GM21381 (cell line): ENCODE measurements at regions not wholly inside any gene's neighbourhood (a gene's known extent, or its start where the extent isn't known, plus 50 kb on each side); places are given as distances from the start of the nearest gene placed in this dataset.

Experiments used
- ATAC-seq: cut with Tn5 transposase; IDR thresholded peaks from one replicate; pipeline ENCODE4 v1.9.1; 2021; ENCODE audit warnings: mild to moderate bottlenecking, moderate library complexity; ENCODE audit not compliant: unreplicated experiment

- ATAC-seq: no peak
These were observed 224.1 kb downstream of the BCAT1 start for GRCh38 chr12:24724814-24725213.

GRCh38 chr12:24723759-24724158 lies 225.1 kb downstream of the BCAT1 start:
- ATAC-seq: no peak

GRCh38 chr12:24721191-24721590 lies 227.7 kb downstream of the BCAT1 start:
- ATAC-seq: no peak

- peak; percentile 91 for ATAC-seq
These were observed 229.6 kb downstream of the BCAT1 start for GRCh38 chr12:24719293-24719721.

DNA sequence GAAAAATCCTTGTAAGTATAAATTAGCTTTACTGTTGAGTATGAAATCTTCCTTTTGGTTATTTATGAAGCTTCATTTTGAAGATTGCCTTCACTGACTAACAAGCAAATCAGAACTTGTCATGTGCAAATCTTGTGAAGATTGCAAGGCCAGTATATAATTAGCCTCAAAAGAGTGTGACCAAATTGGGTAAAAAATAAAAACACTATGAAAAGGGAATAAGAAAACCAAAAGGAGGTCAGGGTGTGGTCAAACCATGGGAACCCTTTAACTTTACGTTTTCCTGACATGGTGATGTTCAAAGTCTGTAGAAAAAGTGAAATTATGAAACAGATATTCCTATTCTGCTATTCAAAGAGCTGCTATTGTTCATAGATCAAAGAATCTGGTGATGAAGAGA lies 230.3 kb downstream of the BCAT1 start:
- no peak for ATAC-seq

GRCh38 chr12:24714237-24714636 lies 234.7 kb downstream of the BCAT1 start:
- no peak for ATAC-seq

DNA sequence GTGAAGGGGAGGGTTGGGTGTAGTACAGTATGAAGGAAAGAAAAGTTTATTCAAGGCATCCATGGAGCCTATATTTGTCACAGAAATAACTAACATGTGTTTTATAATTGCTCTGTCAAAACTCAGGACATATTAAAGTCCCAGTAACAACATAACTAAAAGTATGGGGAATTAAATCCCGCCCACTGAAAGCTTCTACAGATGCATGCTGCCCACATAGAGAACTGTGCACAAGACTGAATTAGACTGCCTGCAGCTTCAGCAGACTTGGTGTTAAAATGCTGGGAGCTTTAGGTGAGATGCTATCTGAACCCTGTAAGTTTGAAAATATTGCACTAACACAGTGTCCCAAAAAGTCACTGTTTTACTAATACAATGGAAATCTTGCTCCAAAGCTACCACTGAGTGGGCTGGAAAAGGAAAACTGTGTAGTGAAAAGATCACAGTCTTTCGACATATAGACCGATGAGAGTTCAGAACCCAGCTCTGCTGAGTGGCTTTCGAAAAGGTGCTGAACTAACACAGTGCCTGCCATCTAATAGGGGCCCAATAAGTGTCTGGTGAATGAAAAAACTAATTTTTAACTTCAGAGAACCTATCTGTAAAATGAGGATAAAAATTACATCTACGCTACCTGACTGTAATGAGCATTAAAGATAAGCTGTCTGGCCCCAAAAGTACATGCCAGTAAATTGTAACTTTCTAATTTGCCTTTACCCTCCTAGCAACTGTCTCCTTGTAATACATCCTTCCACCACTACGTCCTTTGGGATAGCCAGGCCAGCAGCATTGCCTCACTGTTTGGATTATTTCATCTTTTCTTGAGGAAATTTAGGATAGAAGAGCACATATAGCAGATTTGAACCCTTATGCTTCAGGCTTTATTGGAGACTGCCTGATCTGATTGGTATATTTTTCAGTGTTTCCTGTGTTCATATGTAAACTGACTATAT lies 237.6 kb downstream of the BCAT1 start:
- no peak for ATAC-seq

DNA sequence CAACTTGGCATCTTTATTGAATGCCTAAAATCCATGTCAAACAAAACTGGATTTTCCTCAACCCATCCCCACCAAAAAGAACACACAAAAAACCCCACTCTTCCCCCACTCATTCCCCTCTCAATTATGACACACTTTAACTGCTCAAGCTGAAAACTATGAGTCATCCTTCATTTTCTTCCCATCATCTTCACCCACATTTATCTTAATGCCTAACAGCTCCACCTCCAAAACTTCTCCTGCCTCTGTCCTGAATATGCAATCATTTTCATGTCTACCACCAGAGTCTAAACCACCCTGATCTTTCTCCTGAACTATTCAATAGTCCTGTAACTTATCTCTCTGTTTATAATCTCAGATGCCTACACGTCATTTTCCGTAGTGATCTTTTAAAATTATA lies 239.7 kb downstream of the BCAT1 start:
- no peak for ATAC-seq

GRCh38 chr12:24708718-24709117 lies 240.2 kb downstream of the BCAT1 start:
- no peak for ATAC-seq

DNA sequence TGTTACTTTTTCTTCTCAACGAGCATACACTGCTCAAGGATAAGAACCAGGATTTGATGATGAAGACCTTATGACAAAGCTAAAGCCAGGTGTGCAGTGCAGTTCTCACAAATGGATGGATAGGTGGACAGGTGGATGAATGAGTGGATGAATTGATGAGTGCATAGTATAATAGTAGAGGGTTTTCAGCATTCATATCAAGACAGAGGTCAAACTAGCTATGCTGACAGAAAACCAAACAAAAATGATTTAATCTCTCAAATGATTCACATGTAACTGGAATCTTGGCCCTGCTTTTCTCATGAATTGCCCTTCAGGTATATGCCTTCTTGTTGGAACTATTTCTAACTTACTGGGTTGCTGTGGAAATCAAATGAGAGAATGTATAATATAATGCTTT lies 240.9 kb downstream of the BCAT1 start:
- ATAC-seq: no peak

- ATAC-seq: no peak
These were observed 241.6 kb downstream of the BCAT1 start for GRCh38 chr12:24707334-24707733.

DNA sequence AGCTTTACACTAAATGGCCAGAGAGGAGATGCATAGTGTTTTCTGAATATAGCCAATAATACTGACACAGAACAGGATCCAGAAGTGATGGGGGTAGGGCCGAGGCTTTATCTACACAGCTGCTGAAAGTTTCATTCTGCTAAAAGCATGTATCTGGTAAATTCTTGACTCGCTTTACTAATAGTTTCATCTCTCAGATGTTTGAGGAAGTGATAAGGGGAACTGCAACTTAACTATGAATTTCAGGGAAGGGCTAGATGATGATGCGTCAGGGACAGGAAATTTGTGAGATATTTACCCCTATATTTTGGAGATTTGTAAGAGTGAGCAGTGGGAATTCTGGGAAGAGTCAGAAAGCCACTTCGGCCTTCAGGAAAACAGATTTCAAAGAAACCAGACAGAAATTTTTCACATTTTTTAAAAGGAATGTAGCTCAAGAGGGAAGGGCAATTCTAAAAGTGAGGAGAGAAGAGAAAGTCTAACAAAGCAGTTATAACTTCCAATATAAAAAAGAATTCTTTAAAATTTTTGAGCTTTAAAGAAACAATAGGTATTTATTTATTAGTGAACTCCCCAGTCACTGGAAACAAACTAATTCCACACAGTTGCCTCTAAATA lies 243.1 kb downstream of the BCAT1 start:
- peak; percentile 98 for ATAC-seq

DNA sequence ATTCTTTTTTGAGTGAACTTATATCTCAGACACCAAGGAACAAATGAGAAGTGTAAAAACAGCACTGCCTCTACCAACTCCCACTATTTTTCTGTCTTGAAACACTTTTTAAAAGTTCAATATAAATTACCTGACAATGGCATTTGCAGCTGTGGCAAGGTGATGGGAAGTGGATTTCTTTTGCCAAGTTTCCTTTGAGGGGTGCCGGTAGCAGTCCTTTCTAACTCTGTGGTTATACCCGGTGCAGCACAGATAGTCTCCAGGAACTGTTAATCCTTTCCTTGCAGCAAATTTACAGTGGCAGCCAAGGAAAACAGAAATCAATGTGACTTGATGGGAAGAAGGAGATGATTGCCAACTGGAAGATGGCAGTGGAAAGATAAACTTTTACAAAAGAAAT lies 243.7 kb downstream of the BCAT1 start:
- no peak for ATAC-seq

DNA sequence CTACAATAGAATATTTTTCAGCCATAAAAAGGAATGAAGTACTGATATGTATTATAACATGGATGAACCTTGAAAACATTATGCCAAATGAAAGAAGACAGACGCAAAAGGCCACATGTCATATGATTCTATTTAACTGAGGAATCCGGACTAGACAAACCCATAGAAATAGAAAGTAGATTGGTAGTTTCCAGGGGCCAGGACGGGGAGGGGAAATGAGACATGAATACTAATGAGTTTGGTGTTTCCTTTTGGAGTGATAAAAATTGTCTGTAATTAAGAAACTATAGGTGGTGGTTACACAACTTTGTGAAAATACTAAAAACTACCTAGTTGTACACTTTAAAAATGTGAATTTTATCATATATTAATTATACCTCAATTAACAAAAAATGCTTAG lies 247.6 kb downstream of the BCAT1 start:
- ATAC-seq: no peak

GRCh38 chr12:24698972-24699371 lies 249.9 kb downstream of the BCAT1 start:
- ATAC-seq: no peak

DNA sequence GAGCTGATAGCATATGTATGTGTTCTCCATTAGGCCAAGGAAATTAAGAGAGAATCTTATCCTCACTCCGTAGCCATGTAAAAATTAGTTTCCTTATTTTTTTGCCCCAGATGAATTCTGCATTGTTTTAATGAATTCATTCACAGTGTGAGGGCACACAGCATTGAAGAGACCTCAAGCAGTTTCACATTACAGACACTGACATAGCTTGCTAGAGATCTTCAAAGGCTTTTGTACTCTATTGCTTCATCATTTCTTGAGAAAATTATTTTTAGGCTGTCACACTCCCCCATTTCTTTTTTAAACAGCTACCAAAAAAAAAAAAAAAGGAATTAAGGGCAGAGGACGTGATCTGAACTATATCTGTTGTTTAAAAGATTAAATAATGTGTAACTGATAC lies 251.1 kb downstream of the BCAT1 start:
- no peak for ATAC-seq

- no peak for ATAC-seq
These were observed 251.6 kb downstream of the BCAT1 start for GRCh38 chr12:24697295-24697694.

DNA sequence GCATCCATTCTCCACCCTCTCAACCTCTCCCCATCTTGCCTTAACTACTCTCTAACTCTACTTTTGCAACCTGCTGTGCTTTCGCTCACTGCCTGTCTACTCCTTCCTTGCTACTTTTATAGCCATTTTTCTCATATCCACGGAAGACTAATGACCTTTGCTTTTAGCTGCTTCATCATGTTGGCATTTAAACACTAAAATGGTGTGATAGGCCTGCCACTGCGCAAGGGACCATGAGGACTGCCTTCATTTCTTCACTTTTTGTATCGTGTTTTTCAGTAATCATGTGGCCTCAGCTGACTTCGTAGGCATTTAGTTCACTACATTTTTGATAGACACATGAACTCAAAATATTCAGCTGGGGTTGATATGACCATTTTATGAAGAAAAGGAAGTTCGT lies 252.1 kb downstream of the BCAT1 start:
- no peak for ATAC-seq

- no peak for ATAC-seq
These were observed 253.1 kb downstream of the BCAT1 start for GRCh38 chr12:24695657-24696329.

DNA sequence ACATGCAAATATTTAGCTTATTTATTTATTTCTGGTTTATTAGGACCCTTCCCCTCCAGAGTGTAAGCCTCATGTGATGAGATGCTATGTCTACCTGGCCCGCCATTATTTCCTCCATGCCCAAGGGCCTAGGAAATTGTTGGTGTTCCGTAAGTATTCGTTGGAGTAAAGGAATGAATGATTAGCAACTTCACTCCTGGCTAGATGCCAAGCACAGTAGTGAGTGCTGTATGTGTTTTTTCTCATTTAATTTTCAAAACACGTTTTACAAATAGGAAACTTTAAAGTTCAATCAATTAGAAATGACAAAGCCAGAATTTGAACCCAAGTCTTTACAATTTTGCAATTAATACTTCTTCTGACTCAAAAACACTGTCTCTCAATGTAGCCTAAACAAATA lies 253.8 kb downstream of the BCAT1 start:
- no peak for ATAC-seq

DNA sequence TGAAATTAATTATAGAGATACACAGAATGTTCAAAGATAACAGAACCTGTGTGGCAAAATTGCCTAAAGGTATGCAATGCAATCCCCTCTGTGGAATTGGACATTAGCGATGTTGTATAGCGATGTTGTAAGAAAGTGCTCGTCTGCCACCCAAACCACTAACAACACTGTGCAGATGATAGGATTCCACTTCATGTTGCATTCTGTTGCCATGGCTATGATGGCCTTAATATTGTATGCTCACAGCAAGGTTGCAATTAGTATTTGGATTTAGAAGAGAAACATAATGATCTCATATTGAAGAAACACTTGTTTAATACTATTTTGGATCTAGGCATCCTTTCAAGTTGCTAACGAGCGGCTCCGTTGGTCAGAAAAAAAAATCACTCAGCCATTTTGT lies 260.3 kb downstream of the BCAT1 start:
- ATAC-seq: no peak

DNA sequence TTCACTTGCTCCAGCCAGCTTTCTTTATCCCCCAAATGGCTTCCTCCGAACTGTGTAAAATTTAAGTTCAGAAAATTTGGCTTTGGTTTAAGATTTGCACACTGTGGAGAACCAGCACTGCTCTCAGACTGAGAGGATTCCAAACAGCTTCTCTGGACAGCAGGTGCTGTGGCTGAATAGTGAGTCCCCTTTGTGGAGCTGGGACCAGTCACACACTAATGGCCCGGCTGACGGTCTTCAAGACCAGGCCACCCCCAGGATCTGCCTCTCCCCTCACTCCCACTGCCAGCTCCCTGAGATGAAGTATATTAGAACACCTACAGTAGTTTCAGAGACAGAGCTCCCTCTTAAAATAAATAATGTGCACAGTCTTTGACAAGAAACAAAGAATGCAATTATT lies 267.3 kb downstream of the BCAT1 start:
- no peak for ATAC-seq
